ENCODE measurements at regions not wholly inside any gene's neighbourhood (a gene's known extent, or its start where the extent isn't known, plus 50 kb on each side); places are given as distances from the start of the nearest gene placed in this dataset.

GRCh38 chr4:175033162-175033561, 115.0 kb downstream of the ADAM29 start:
- Histone ChIP-seq H3K23ac (ENCODE audit: low read length) (no peak overlapping the region), H3K4me1 (ENCODE audit: control insufficient read depth, low read depth, low read length) (no peaks in the 10 kb centered on the region), H2BK120ac (ENCODE audit: low read depth, low read length) (no peak overlapping the region), H3K18ac (ENCODE audit: low read length) (no peak overlapping the region), H3K79me2 (ENCODE audit: control insufficient read depth, insufficient read depth, low read length) (no peaks in the 10 kb centered on the region), H3K27ac (ENCODE audit: low read depth, low read length) (no peak overlapping the region), H2AK5ac (ENCODE audit: low read length) (no peak overlapping the region), H4K5ac (ENCODE audit: low read length) (no peak overlapping the region), H3K4me2 (ENCODE audit: low read length) (no peak overlapping the region), H3K79me1 (ENCODE audit: low read length) (no peaks in the 10 kb centered on the region), H3K9ac (ENCODE audit: low read length) (no peak overlapping the region), H4K8ac (ENCODE audit: low read depth, low read length) (no peak overlapping the region), H3K56ac (ENCODE audit: low read length) (no peak overlapping the region), H3K36me3 (ENCODE audit: control insufficient read depth, insufficient read depth, low read length) (no peaks in the 10 kb centered on the region), H2BK5ac (ENCODE audit: low read length) (no peak overlapping the region), H2BK15ac (replicated peaks; ENCODE audit: low read depth) (no peak overlapping the region), H3K4me3 (ENCODE audit: low read length) (no peak overlapping the region), H3K4ac (ENCODE audit: low read depth, low read length) (no peak overlapping the region), H3K27me3 (ENCODE audit: insufficient read depth, low read length, poor library complexity) (no peaks in the 10 kb centered on the region)
- DNase-seq = no peak
- WGBS (ENCODE audit: extremely low coverage, insufficient coverage, low lambda C conversion rate) = no CpG with 5 or more reads among the region's 1 CpG

- Histone ChIP-seq H3K36me3 (ENCODE audit: control insufficient read depth, insufficient read depth, low read length) (no peaks in the 10 kb centered on the region), H3K4me1 (ENCODE audit: control insufficient read depth, low read depth, low read length) (no peaks in the 10 kb centered on the region), H3K79me1 (ENCODE audit: low read length) (no peaks in the 10 kb centered on the region), H3K4me2 (ENCODE audit: low read length) (no peak overlapping the region), H3K4ac (ENCODE audit: low read depth, low read length) (no peak overlapping the region), H2BK120ac (ENCODE audit: low read depth, low read length) (no peak overlapping the region), H3K18ac (ENCODE audit: low read length) (no peak overlapping the region), H3K4me3 (ENCODE audit: low read length) (no peak overlapping the region), H3K23ac (ENCODE audit: low read length) (no peak overlapping the region), H3K9ac (ENCODE audit: low read length) (no peak overlapping the region), H2BK15ac (replicated peaks; ENCODE audit: low read depth) (no peak overlapping the region), H4K8ac (ENCODE audit: low read depth, low read length) (no peak overlapping the region), H2BK5ac (ENCODE audit: low read length) (no peak overlapping the region), H4K5ac (ENCODE audit: low read length) (no peak overlapping the region), H3K56ac (ENCODE audit: low read length) (no peak overlapping the region), H3K27ac (ENCODE audit: low read depth, low read length) (no peak overlapping the region), H3K79me2 (ENCODE audit: control insufficient read depth, insufficient read depth, low read length) (no peaks in the 10 kb centered on the region), H2AK5ac (ENCODE audit: low read length) (no peak overlapping the region), H3K27me3 (ENCODE audit: insufficient read depth, low read length, poor library complexity) (no peaks in the 10 kb centered on the region)
- no peak for DNase-seq
- WGBS (ENCODE audit: extremely low coverage, insufficient coverage, low lambda C conversion rate) = no CpG with 5 or more reads among the region's 1 CpG
These were observed 115.8 kb downstream of the ADAM29 start for GRCh38 chr4:175034007-175034406.

- Histone ChIP-seq H2AK5ac (ENCODE audit: low read length) (no peak overlapping the region), H2BK15ac (replicated peaks; ENCODE audit: low read depth) (no peak overlapping the region), H3K18ac (ENCODE audit: low read length) (peak overlapping the region; percentile 28), H2BK120ac (ENCODE audit: low read depth, low read length) (no peak overlapping the region), H3K4ac (ENCODE audit: low read depth, low read length) (no peak overlapping the region), H3K4me2 (ENCODE audit: low read length) (no peak overlapping the region), H3K36me3 (ENCODE audit: control insufficient read depth, insufficient read depth, low read length) (no peaks in the 10 kb centered on the region), H3K27ac (ENCODE audit: low read depth, low read length) (no peak overlapping the region), H3K9ac (ENCODE audit: low read length) (no peak overlapping the region), H3K56ac (ENCODE audit: low read length) (no peak overlapping the region), H3K4me1 (ENCODE audit: control insufficient read depth, low read depth, low read length) (no peaks in the 10 kb centered on the region), H4K8ac (ENCODE audit: low read depth, low read length) (no peak overlapping the region), H3K79me2 (ENCODE audit: control insufficient read depth, insufficient read depth, low read length) (no peaks in the 10 kb centered on the region), H4K5ac (ENCODE audit: low read length) (peak overlapping the region; percentile 48), H2BK5ac (ENCODE audit: low read length) (no peak overlapping the region), H3K27me3 (ENCODE audit: insufficient read depth, low read length, poor library complexity) (no peaks in the 10 kb centered on the region), H3K4me3 (ENCODE audit: low read length) (no peak overlapping the region), H3K79me1 (ENCODE audit: low read length) (no peaks in the 10 kb centered on the region), H3K23ac (ENCODE audit: low read length) (no peak overlapping the region)
- no CpG with 5 or more reads among the region's 2 CpGs for WGBS (ENCODE audit: extremely low coverage, insufficient coverage, low lambda C conversion rate)
- peak; percentile 80 for DNase-seq
These were observed 117.0 kb downstream of the ADAM29 start for GRCh38 chr4:175034986-175035705.

- no peak overlapping the region for H3K27ac ChIP-seq (ENCODE audit: low read depth, low read length)
- H3K56ac ChIP-seq (ENCODE audit: low read length) = no peak overlapping the region
- no peak overlapping the region for H2BK5ac ChIP-seq (ENCODE audit: low read length)
- no peak overlapping the region for H3K23ac ChIP-seq (ENCODE audit: low read length)
- no peak overlapping the region for H4K5ac ChIP-seq (ENCODE audit: low read length)
- no peaks in the 10 kb centered on the region for H3K79me2 ChIP-seq (ENCODE audit: control insufficient read depth, insufficient read depth, low read length)
- H3K9ac ChIP-seq (ENCODE audit: low read length) = no peak overlapping the region
- H4K8ac ChIP-seq (ENCODE audit: low read depth, low read length) = no peak overlapping the region
- H3K79me1 ChIP-seq (ENCODE audit: low read length) = no peaks in the 10 kb centered on the region
- DNase-seq = no peak
- no peak overlapping the region for H2BK120ac ChIP-seq (ENCODE audit: low read depth, low read length)
- H3K27me3 ChIP-seq (ENCODE audit: insufficient read depth, low read length, poor library complexity) = no peaks in the 10 kb centered on the region
- no peaks in the 10 kb centered on the region for H3K36me3 ChIP-seq (ENCODE audit: control insufficient read depth, insufficient read depth, low read length)
- H3K4me2 ChIP-seq (ENCODE audit: low read length) = no peak overlapping the region
- H3K4ac ChIP-seq (ENCODE audit: low read depth, low read length) = no peak overlapping the region
- H3K18ac ChIP-seq (ENCODE audit: low read length) = peak overlapping the region; percentile 30
- no peaks in the 10 kb centered on the region for H3K4me1 ChIP-seq (ENCODE audit: control insufficient read depth, low read depth, low read length)
- H2BK15ac ChIP-seq (replicated peaks; ENCODE audit: low read depth) = no peak overlapping the region
- H2AK5ac ChIP-seq (ENCODE audit: low read length) = no peak overlapping the region
- H3K4me3 ChIP-seq (ENCODE audit: low read length) = no peak overlapping the region
- no CpG with 5 or more reads among the region's 2 CpGs for WGBS (ENCODE audit: extremely low coverage, insufficient coverage, low lambda C conversion rate)
These were observed 117.7 kb downstream of the ADAM29 start for GRCh38 chr4:175035905-175036304.

GRCh38 chr4:175048111-175048784, 130.1 kb downstream of the ADAM29 start:
- H4K8ac ChIP-seq (ENCODE audit: low read depth, low read length) = no peak overlapping the region
- H3K79me1 ChIP-seq (ENCODE audit: low read length) = no peaks in the 10 kb centered on the region
- H3K4ac ChIP-seq (ENCODE audit: low read depth, low read length) = no peak overlapping the region
- no peak overlapping the region for H3K27ac ChIP-seq (ENCODE audit: low read depth, low read length)
- no peak overlapping the region for H3K18ac ChIP-seq (ENCODE audit: low read length)
- H2BK120ac ChIP-seq (ENCODE audit: low read depth, low read length) = no peak overlapping the region
- H3K4me2 ChIP-seq (ENCODE audit: low read length) = no peak overlapping the region
- no peaks in the 10 kb centered on the region for H3K27me3 ChIP-seq (ENCODE audit: insufficient read depth, low read length, poor library complexity)
- H3K4me3 ChIP-seq (ENCODE audit: low read length) = no peak overlapping the region
- no CpG with 5 or more reads among the region's 1 CpG for WGBS (ENCODE audit: extremely low coverage, insufficient coverage, low lambda C conversion rate)
- H2BK15ac ChIP-seq (replicated peaks; ENCODE audit: low read depth) = no peak overlapping the region
- no peaks in the 10 kb centered on the region for H3K79me2 ChIP-seq (ENCODE audit: control insufficient read depth, insufficient read depth, low read length)
- H3K36me3 ChIP-seq (ENCODE audit: control insufficient read depth, insufficient read depth, low read length) = no peaks in the 10 kb centered on the region
- H3K56ac ChIP-seq (ENCODE audit: low read length) = no peak overlapping the region
- no peak overlapping the region for H3K23ac ChIP-seq (ENCODE audit: low read length)
- no peak overlapping the region for H3K9ac ChIP-seq (ENCODE audit: low read length)
- no peak overlapping the region for H4K5ac ChIP-seq (ENCODE audit: low read length)
- no peak for DNase-seq
- no peaks in the 10 kb centered on the region for H3K4me1 ChIP-seq (ENCODE audit: control insufficient read depth, low read depth, low read length)
- H2AK5ac ChIP-seq (ENCODE audit: low read length) = no peak overlapping the region
- no peak overlapping the region for H2BK5ac ChIP-seq (ENCODE audit: low read length)

Data from mesendoderm (in vitro differentiated cells).